HUDEP-2 (cell line): ENCODE measurements at regions not wholly inside any gene's neighbourhood (a gene's known extent, or its start where the extent isn't known, plus 50 kb on each side); places are given as distances from the start of the nearest gene placed in this dataset.

Experiments used
- DNase-seq, 76 experiments: peaks; one replicate each; lab custom pipeline; 2025; ENCODE audit not compliant: unreplicated experiment in 76 of 76; lab: John Stamatoyannopoulos, UW

GRCh38 chr22:48700566-48701295, 1126.9 kb downstream of the BRD1 start:
- DNase-seq = no peak

- DNase-seq = no peak
Measured at GRCh38 chr22:48700180-48700565, 1127.5 kb downstream of the BRD1 start.

GRCh38 chr22:48699511-48699910, 1128.2 kb downstream of the BRD1 start:
- no peak for DNase-seq

GRCh38 chr22:48698618-48699017, 1129.1 kb downstream of the BRD1 start:
- no peak for DNase-seq

GRCh38 chr22:48697694-48698276, 1129.9 kb downstream of the BRD1 start:
- no peak for DNase-seq

- DNase-seq = no peak
Measured at GRCh38 chr22:48697223-48697622, 1130.5 kb downstream of the BRD1 start.

- DNase-seq = no peak
Measured at GRCh38 chr22:48696371-48696770, 1131.3 kb downstream of the BRD1 start.

- DNase-seq = no peak
Measured at GRCh38 chr22:48695731-48696305, 1131.9 kb downstream of the BRD1 start.

GRCh38 chr22:48695251-48695650, 1132.4 kb downstream of the BRD1 start:
- DNase-seq = no peak

- DNase-seq = no peak
Measured at GRCh38 chr22:48694296-48694883, 1133.3 kb downstream of the BRD1 start.

GRCh38 chr22:48693377-48694135, 1134.1 kb downstream of the BRD1 start:
- DNase-seq = no peak

GRCh38 chr22:48692734-48693376, 1134.8 kb downstream of the BRD1 start:
- no peak for DNase-seq

- DNase-seq = no peak
Measured at GRCh38 chr22:48691431-48691851, 1136.2 kb downstream of the BRD1 start.

- DNase-seq = no peak
Measured at GRCh38 chr22:48690583-48691317, 1136.9 kb downstream of the BRD1 start.

GRCh38 chr22:48689206-48689605, 1138.5 kb downstream of the BRD1 start:
- DNase-seq = no peak

GRCh38 chr22:48688366-48688765, 1139.3 kb downstream of the BRD1 start:
- DNase-seq = no peak

- no peak for DNase-seq
Measured at GRCh38 chr22:48687606-48688005, 1140.1 kb downstream of the BRD1 start.

- DNase-seq = no peak
Measured at GRCh38 chr22:48686694-48687302, 1140.9 kb downstream of the BRD1 start.

GRCh38 chr22:48685767-48686166, 1141.9 kb downstream of the BRD1 start:
- DNase-seq = no peak

GRCh38 chr22:48683640-48684039, 1144.0 kb downstream of the BRD1 start:
- no peak for DNase-seq
